Smooth muscle cell of the brain vasculature (primary cell): ENCODE measurements at regions not wholly inside any gene's neighbourhood (a gene's known extent, or its start where the extent isn't known, plus 50 kb on each side); places are given as distances from the start of the nearest gene placed in this dataset.

Experiments
- DNase-seq: peaks from one replicate; pipeline ENCODE4 v3.0.0-alpha.2; 2012; ENCODE audit warnings: low read depth, low spot score

DNA sequence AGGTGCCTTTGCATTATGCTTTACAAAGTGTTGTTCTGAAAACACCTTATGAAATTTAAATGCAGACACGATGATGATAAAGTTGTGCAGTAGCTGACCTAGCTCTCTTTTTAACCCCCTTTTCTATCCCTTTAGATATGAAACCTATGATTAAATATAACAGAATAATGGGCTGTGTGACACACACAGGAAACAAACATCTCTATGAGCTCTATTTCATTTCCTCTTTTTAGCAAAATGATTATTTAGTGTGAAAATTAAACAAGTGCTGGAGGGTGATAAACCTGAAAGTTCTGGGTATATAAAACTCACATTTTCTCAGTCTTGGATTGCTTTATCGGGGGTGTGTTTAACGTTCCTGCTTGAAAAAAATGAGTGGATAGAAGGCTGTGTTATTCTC, 1310.5 kb upstream of the CELF2 start:
- no peak for DNase-seq

GRCh38 chr10:9709849-9710248, 1307.8 kb upstream of the CELF2 start:
- DNase-seq = no peak

- no peak for DNase-seq
Measured at GRCh38 chr10:9712393-9712792, 1305.3 kb upstream of the CELF2 start.

DNA sequence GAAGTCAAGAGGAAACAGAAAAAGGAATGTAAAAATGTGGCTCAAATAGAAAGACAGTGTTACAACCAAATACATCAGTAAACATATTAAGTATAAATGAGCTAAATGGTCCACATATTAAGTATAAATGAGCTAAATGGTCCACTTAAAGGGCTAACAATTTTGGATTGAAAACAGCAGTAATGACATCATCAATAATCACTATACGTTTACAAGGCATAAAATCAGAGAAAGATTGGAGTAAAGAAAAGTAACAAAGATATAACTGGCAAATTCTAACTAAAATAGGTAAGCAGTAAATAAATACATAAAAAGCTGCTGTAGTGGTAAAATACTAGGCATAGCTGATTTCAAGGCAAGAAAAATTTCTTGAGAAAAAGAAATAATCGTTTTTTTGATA, 1298.4 kb upstream of the CELF2 start:
- no peak for DNase-seq

DNA sequence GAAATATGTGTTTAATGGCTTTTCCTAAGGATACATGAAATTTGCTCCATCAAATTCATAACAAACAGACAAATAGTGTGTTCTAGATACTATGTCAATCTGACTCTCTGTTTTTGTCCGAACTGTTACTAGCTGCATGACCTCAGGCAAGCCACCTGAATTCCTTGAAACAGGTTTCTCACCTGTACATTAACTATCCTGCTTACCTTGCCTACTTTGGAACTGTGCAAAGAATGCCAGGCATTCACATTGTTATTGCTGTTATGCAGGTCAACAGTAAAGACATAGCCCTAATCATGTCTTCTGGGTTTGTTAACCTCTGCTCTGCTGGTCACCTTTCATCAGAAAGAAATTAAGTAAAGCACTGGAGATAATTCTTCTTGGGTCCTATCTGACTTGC, 1283.9 kb upstream of the CELF2 start:
- DNase-seq = no peak

DNA sequence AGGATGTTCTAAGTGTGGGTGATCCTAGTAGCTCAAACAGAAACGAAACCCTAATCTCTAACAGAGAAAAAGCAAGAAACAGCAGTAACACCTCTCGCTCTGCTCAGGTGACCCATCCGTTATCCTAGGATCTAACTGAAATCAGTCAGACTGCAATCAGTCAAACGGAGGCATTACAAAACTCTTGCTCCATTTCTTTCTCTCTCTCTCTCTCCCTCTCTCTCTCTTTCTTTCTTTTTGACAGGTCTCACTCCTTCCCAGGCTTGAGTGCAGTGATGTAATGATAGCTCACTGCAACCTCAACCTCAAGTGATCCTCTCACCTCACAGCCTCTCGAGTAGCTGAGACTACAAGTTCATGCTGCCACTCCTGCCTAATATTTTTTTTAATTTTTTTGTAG, 1283.5 kb upstream of the CELF2 start:
- no peak for DNase-seq

DNA sequence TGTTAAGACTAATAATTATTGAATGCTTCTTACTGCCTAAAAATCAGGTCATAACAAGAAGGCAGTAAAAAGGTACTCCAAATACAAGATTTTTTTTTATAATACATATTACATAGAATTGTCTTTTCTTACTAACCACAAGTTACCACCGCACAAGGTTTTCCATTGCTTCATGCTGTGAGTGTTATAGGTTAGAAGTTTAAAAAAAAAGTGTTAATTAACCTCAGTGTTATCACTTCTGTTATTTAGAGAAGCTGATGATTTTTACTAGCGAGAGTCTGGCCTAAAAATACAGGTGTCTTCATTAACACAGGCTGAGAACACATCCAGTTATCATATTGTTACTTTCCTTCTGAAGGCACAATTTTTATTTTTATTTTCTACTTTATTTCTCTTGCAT, 1281.9 kb upstream of the CELF2 start:
- no peak for DNase-seq

DNA sequence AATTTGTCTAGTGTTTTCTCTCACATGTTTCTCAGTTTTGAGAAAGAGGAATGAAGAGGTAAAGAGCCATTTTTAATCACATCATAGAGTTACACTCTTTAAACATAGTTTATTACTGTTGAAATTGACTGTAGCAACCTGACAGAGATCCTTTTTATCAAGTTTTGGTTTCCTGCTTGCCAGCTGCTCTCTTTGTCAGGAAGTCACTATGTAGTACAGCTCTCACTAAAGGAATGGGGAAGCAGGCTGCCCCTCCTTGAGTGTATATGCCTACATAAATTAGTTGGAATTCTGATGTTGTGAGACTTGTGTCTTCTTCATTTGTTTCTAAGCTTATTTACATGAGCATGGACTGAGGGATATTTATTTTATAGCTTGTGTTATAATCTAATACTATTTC, 1274.0 kb upstream of the CELF2 start:
- DNase-seq = no peak

DNA sequence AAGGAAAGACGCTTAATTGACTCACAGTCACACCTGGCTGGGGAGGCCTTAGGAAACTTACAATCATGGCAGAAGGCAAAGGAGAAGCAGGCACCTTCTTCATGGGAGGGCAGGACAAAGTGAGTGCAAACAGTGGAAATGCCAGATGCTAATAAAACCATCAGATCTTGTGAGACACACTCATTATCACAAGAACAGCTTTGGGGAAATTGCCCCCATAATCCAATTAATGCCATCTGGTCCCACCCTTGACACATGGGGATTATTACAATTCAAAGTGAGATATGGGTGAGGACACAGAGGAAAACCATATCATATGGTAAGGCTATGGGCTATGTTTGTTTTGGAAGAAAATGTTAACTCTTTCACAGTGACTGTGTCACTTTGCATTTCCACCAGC, 1272.5 kb upstream of the CELF2 start:
- no peak for DNase-seq

DNA sequence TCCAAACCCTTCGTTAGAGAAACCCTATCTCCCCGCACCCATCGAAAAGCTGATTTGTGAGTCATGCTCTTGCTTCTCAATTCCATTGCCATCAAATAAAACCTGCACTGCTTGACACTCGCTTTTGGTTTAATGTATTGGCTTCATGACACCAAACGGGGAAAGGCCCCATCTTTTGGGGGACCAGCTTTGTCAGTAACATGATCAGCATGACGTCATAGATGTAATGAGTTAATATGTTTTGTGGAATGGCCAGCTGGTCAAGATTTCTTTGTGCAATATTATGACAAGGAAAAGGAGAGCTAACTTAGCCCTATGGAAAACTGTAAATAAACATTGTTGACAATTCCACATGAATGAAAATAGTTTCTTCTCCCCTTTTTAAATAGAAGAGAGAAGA, 1260.5 kb upstream of the CELF2 start:
- DNase-seq = no peak

- DNase-seq = no peak
Measured at GRCh38 chr10:9759596-9759995, 1258.1 kb upstream of the CELF2 start.

- DNase-seq = no peak
Measured at GRCh38 chr10:9762966-9763656, 1254.6 kb upstream of the CELF2 start.

- no peak for DNase-seq
Measured at GRCh38 chr10:9766762-9767161, 1250.9 kb upstream of the CELF2 start.

DNA sequence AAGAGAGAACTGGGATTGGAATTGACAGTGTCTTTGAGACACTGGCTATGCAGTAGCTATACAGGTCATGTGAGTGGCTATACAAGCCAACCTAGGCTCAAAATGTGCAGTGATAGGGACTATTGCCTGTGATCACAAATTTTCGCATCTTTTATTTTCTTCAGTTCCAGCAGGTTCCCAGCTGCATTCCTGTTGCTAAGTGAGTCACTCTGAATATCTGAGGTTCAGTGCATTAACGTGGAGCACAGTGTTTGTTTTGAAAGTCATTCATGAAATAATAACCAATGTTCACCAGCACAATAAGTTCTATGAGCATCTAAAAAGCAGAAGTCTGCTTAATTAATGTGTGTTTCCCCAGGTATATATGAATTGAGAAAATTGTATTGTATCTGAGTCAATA, 1236.0 kb upstream of the CELF2 start:
- DNase-seq = no peak

DNA sequence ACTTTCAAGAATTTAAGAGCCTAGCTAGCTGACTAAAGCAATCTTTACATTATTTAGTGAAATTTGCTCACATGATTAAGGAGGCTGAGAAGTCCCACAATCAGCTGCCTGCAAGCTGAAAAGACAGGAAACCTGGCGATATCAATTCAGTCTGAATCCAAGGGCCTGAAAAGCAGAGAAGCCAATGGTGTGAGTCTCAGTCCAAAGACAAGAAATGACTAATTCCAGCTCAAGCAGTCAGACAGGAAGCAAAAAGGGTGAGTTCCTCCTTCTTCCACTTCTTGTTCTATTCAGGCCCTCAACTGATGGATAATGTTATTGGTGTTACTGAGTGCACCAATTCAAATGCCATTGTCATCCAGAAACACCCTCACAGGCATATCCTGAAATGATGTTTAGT, 1231.6 kb upstream of the CELF2 start:
- no peak for DNase-seq

- no peak for DNase-seq
Measured at GRCh38 chr10:9786576-9786975, 1231.1 kb upstream of the CELF2 start.

DNA sequence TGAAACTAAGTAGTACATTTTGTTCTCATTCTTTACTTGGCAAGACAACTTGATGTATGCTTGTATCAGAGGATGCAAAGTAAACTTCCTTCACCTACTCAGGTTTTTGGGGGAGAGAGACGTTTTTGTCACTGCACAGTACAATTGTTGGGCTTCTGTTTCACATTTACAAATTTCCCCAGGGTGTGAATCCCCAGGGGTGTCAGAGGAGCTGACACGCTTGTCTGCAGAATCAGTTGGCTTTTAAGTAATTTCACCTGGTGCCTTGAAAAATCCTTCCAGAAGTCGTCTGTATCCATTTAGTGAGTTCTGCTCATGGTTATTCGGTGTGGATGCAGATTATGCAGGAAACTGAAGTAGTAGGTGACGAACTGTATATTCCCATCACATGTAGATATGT, 1227.7 kb upstream of the CELF2 start:
- no peak for DNase-seq

DNA sequence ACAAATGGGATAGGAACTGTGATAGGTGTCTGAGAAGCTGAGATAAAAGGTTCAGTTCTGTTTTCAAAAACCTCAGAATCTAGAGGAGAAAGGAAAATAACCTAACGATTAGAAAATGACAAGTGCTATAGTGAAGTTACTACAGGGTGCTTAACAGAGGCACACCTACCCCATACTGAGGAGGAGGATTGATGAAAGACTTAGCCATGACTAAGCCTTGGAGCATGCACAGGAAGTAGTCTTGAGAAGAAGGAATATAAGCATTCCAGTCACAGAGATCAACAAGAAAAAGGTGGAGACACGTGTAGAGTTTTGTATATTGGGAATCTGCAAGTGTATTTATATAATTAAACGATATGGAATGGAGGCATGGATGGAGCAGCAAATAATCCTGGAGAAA, 1225.5 kb upstream of the CELF2 start:
- no peak for DNase-seq

- no peak for DNase-seq
Measured at GRCh38 chr10:9796564-9796963, 1221.1 kb upstream of the CELF2 start.

DNA sequence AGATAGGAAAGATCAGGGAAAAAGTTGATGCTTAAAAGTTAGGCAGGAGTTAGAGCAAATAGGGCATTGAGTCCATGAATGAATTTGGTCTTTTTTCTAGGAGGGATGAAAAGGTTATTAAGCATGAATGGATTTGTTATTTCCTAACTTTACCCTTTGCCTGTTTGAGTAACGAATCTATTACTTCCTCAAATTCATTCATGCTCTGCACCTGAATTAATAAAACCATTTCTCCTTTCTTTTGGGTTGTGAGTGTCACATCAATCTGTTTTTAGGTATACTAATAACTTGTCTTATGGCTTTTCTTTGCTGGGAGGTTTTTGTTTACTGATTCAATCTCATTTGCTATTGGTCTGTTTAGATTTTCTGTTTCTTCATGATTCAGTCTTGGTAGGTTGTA, 1217.7 kb upstream of the CELF2 start:
- DNase-seq = no peak

GRCh38 chr10:9800571-9800970, 1217.1 kb upstream of the CELF2 start:
- no peak for DNase-seq

DNA sequence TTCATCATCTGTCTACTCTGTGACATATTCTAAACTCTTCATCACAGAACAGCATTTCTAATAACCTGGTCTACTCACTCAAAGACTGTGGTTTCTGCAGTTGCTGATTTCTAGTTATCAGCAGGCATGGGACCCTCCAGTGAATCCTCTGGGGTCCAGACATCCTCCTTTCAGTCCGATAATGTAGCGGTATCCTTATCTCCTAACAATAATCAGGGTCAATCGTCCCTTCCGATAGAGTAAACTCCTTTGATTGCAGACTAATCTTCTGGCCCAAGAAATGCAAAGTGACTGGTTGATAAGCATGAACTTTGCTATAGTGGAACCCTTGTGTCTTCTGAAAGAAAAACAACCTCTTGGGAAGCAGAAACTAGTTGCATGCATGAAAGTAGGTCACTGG, 1209.8 kb upstream of the CELF2 start:
- no peak for DNase-seq

- no peak for DNase-seq
Measured at GRCh38 chr10:9811601-9812000, 1206.1 kb upstream of the CELF2 start.

GRCh38 chr10:9814285-9814864, 1203.3 kb upstream of the CELF2 start:
- no peak for DNase-seq
